Ureter (tissue), 1 donor: ENCODE measurements at regions not wholly inside any gene's neighbourhood (a gene's known extent, or its start where the extent isn't known, plus 50 kb on each side); places are given as distances from the start of the nearest gene placed in this dataset.

Source experiments
- DNase-seq: peaks from one replicate; pipeline ENCODE4 v3.0.0-alpha.2; 2020; ENCODE audit warnings: low spot score
- donor health status: DM: yes; HTN: yes; CAD: no.

DNA sequence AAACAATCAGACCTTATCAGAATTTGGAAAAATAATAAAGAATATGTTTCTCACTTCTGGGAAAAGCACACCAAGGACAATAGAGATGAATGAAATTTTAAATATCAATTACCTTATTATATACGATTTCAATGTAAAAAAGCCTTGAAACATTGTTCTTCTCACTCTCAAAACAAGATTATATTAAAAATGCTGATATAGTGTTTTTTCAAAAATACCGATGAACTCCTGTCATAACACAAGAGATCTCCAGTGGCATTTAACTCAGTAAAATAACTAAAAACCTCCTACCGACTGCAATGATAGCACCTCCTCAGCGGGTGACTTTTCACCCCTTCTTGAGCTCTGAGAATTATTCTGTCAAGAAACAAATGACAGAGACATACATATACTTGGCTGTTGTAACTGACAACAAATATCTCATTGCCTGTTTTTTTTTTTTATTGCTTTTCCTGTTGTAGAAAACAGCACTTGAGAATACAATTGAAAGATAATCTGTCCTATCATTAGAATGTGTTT, 1237.3 kb downstream of the C4orf33 start:
- DNase-seq: no peak

DNA sequence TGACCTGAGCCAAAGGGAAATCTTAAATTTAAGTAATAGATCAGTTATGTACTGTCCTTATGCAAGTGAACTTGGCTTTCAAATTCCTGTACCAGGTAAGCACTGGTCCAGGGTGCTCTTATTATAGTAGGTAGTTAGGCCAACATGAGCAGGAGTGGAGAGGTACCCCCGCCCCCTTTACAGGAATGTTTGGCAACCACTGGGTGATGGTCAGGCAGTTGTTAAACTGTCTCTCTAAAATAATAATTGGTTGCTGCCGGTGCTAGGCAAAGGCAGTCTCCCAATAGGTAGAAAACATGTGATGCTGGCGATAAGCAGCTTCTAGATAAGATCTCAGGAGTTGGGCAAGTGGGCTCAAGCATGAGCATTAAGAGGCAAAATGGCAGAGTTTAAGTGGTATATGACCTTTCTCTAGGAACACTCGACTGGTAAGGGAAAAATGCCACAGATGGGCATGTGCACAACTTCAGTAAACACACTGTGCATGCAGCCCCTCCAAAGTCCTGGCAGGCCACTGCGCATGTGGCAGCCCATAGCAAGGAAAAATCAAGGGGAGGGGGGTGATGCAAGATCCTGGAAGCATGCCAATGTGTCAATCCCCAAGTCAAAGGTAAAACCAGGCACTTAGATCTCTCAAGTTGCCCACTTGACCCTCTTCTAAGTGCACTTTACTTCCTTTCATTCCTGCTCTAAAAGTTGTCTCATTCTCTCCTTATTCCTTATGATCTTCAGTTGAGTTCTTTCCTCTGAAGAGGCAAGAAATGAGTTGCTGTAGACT, 1239.7 kb downstream of the C4orf33 start:
- DNase-seq: no peak

DNA sequence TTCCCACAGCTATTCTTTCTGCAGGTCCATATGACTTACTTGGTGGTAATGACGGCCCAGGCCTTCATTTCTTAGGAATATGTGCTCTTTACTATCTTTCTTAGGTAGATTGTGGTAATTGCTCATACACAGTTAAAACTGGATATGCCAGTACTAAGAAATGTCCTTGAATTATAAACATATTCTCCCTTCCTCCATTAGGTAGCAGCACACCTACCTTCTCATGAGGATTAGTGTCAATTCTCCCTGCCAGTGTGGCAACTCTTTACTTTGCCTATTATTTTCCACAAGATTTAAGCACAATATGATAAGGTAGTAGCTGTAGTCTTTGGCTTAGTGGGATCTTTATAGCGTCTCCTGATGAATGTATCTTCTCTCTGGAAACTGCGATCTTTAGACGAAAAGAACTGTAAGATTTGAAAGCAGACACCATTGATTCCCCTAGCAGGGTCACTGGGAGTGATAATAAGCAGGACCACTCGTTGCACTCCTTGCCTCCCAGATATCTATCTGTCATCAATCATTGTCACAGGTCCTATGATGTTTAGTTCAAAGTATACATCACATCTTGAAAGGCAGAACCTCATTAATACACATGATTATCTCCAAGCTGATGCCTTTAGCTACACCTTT, 1240.7 kb downstream of the C4orf33 start:
- no peak for DNase-seq

DNA sequence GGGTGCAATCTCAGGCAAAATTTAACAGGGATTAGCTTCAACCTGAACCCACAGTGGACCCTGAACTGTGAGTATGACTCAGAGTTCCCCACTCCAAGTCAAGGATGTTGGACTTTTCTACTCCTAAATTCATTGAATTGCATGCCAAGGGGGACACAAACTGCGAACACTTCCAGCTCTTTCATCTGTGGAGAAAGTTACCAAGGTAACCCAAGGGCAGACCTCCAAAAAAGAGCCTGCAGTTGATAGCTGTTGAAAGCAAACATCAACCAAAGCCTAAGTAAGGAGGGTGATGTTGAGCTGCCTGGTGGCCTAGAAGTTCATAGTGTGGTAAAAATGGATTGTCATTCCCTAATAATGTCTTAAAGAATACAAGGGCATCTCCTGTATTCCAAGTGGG, 1242.9 kb downstream of the C4orf33 start:
- no peak for DNase-seq

DNA sequence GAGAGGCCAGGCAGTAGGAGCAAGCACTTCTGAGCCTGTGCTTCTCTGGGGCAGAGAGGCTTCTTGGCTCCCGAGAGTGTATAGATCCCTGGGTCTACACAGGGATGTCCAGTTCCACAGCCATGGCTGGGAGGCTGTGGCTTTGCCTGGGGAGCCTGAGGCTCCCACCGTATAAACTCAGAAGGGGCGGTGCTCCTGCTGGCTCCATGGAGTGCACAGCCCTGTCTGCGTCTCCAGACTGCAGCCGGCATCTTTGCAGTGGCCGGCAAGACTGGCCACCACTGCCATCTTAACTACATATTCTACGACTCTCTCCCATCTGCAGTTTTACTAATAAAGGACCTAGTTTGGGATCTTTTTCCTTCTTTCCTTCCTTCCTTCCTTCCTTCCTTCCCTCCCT, 1253.8 kb downstream of the C4orf33 start:
- DNase-seq: no peak

DNA sequence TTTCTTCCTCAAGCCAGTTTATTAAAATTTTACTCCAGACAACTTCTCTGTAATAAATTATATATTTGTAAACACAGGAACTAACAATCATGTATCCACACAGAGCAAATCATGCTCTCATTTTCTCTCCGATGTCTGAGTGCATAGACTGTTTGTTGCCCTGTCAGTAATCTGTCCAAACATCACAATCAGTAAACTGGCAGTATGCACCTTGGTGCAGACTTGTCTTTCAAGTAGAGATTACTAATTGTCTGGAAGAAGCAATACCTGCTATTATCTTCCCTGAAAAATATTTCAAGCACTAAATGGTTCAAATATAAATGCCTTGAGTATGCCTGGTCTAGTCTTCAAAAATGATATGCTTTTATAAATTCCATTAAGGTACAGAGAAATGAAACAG, 1260.9 kb downstream of the C4orf33 start:
- no peak for DNase-seq

DNA sequence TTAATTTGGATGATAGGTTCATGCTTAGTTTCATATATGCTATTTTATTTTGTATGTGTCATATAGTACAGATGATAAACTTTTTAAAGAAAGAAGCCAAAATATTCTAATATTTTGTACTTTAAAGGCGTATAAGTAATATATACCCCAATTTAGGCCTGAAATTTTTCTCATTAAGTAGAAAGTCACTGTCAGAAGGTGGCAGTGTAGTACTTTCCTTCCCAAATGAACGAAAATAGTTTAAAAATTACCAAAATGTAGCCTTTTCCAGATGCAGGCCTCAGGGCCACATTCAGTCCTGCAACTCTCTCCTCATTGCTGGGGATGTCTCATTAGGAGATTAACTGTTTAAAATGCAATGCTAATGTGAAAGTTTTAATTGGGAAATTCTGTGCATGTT, 1263.6 kb downstream of the C4orf33 start:
- no peak for DNase-seq

DNA sequence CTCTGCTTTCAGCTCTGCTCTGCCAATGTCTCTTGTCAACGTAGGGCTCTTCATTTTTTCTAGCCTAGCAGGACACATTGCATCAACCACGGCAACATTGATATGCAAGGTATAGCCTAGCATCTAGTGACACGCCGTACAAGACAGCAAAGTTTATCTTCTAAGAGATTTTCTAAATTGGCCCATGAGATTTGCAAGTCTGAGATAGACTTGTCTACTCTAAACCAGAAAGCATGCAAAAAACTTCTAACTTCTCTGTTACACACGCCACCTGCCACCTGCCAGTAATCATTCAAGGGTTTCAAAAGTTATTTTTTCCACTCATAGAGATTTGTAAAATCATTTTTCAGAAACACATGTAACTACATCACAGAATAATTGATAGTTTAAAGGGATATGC, 1265.7 kb downstream of the C4orf33 start:
- no peak for DNase-seq

DNA sequence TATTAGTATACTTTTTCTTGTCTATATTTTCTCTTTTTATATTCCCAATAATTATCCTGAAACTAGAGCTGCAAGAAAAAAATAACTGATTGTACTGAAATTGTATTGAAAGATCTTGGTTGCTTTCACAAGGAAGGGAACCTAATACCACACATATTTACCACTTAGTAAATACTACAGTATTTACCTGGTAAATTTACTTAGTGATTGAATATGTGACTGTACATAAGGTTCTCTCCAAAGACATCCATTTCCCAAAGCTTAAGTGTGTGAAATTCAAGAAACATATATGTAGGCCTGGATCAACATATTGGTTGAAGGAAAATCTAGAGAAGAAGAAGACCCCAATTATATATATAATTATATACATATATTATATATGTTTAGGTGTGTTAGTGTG, 1272.7 kb downstream of the C4orf33 start:
- no peak for DNase-seq

DNA sequence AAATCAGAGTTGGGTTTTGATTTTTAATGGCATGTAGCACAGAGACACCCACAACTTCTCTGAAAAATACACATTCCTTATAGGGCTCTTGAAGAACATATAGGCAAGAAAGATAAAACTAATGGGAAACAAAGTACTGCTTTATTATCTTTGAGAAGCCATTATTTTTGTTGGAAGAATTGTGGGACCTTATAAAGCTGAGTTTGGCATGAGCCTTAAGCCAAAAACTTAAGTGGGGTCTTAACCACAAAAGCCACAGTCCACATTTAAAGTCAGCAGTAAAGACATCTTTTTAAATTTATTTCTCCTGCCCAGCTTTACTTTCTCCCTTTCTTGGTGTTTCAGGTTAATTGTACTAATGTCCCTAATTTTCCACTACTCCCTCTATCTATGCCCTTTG, 1297.3 kb downstream of the C4orf33 start:
- no peak for DNase-seq

DNA sequence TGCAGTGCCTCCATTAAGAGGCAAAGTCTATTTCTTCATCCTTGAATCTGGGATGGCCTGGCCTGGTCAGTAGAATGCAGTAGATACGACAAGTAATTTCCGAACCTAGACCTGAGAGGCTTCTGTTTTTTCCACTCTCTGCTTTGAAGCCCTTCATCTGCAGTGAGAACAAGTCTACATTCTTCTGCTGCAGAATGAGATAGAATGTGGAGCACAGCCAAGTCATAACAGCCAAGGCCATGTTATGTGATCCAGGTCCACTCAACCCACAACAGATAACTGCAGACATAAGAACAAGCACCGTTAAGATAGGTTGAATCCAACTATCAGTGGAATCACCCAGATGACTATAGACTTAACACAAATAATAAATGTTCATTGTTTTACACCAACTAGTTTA, 1297.7 kb downstream of the C4orf33 start:
- no peak for DNase-seq

DNA sequence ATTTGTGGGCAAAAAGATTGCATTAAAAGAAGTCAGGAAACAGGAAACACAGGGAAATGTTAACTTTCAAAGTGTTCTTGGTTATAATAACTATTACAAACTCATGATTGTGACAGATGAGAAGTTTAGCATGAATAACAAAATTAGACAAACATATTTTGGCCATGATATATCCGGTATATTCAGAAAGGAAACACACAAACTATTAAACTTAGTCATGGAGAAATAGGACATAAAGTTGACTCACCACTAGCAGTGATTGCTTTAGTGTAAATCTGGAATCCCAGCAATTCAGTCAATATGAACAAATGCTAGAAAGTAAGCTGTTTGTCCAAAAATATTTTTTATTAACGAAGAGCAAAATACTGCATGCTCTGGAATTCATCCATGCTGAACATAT, 1299.9 kb downstream of the C4orf33 start:
- no peak for DNase-seq

DNA sequence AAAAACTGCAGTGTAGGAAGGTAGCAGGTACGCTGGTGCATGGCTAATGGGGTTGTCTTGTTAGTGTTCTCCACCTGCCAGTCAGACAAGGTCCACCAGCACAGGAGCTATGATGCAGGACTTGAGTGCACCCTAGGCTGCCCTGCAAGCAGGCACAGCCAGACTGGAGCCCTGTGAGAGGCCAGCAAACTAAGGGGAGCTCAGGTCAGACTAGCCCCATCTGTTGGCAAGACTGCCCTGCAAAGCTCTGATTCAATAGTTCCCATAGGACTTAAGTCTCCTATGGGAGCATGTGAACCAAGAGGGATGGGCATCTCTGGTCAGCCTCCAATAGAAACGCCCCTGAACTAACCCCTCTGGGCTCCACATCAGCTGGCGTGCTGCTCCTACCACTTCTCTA, 1307.3 kb downstream of the C4orf33 start:
- DNase-seq: no peak

DNA sequence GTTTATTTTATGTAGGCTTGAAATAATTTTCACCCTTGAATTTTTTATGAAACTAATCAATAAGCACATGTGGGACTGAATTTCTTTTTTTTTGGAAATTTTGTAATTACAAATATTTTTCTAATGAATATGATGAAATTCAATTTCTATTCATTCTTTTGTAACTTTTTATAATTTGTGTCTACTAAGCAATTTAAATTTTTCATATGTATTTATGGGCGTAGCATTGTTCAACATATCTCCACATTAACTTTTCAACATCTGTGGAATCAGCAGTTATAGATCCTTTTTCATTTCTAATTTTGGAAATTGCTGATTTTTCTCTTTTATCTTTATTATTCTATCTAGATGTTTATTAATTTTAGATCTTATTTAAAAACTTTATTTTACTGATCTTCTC, 1320.3 kb downstream of the C4orf33 start:
- no peak for DNase-seq

DNA sequence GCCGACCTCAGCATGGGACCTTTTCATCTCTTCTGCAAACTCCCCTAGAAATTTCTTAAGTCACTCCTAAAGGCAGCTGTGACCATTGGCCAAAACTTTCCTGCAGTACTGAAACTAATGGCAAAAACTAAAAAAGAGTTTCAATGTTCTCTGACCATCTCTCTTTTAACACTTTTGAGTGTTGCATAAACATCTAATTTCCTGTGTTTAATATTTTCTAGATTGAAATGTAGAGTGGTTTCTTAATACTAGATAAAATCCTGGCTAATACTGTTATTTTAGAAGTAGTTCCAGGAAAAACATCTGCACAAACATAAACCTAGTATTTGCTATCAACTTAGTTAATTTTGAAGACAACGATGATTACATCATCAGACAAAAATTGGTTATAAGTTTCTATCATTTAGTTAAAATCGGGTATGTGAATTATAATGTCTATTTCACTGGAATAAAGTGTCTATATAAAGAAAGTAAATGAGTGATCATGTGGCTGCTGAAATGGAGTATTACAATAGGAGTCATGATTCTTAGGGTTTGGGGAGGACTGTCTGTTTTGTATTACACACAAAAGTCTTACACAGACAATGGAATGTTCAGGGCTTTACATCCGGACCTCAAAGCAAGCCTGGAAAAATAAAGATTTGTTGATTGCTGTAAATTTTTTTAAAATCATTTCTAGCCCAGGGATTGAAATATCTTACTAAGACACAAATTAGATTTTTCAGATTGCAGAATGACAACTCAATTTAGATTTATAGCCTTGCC, 1323.4 kb downstream of the C4orf33 start:
- DNase-seq: no peak

DNA sequence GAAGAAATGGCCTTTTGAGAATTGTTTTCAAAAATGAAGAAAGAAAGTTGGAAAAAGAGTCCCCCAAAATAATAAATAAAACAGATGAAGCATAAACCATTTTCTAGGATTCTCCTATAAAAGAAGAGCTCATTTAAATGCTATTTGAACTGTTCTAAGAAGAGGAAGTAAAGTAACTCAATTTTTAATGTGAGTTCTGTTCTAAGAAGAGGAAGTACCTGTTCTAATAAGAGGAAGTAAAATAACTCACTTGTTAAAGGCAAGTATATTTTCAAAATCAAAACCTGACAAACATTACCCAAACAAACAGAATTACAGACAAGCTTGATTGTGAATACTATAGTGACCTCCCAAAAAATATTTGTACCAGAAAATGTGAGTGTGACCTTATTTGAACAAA, 1326.3 kb downstream of the C4orf33 start:
- no peak for DNase-seq

DNA sequence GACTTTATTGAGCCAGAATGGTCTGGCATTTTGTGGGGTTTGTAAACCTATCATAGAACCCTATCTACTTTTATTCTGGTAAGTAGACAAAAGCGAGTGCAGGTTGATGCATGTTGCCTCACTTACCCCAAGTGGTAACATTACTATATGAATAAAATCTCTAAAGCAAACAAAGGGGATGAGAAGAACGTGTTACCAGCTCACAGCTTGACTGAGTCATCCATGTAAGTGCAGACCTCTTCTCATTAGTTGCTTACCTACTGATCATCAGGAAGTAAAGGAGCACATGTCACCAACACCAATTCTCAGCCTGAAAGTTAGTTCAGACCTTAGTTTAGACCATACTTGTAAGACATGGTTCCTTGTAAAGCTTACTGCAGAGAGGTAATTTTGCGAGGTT, 1328.3 kb downstream of the C4orf33 start:
- DNase-seq: no peak

DNA sequence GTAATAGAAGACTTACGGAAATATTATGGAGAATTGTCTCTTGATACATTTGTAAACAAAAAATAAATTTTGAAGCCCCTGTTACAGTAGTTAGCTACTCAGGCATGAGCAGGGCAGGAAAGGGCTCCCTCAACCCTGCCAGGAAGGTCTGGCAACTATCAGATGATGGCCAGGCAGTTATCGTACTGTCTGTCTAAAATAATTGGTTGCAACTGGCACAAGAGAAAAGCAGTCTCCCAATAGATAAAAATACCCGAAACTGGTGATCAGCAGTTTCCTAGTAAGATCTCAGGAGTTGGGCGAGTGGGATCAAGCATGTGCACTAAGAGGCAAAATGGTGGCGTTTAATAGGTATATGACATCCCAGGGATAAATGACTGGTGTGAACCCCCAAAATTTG, 1336.3 kb downstream of the C4orf33 start:
- DNase-seq: no peak

DNA sequence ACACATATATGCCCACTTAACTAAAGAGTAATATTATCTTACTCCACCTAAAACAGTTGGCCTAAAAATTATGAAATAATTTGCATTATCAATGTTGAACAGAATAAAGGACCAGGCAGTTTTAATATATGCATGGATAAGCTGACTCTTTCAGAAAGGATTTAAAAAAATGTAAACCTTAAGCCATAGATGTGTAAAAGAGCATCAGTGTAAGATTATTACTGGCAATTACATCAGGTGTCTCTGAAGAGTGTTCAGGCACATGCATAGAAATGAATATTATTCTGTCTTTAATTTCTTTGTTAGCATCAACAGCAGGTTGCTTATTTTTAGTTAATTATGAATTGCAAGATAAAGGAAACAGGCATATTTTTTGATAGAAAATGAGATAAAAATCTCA, 1353.8 kb downstream of the C4orf33 start:
- no peak for DNase-seq

DNA sequence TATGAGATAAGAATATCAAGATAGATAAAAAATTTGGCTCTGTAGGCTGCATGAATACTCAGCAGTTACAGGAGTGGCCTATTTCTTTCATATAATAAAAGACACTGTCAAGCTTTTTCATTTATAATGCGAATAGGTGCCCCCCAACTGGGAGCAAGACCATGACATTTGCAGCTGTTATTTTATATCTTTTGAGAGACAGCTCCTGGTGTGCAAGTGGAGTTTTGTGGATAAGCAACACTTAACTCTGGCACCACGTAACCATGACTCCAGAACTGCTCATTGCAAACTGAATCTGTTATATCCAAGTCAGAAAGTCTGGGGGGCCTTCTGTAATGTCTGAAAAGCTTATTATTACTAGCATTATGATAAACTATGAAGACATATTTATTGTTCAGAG, 1372.4 kb downstream of the C4orf33 start:
- DNase-seq: no peak

DNA sequence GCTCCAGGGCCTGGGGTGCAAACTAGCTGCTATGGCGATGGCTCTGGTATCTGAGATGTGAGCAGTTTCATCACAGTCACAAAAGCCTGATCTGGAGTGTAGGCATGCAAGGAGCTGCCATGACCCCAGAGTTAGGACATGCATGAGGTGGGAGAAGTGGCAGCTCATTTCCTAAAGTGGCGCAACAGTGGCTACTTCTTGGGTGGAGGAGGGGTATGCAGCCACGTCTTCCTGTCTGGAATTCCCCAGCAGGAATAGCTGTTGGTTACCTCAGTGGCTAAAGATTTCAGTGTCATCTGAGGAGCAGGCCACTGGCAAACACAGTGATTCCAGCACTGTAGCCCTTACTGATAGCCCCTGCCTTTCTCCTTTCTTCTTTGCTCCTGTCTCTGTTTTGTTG, 1382.5 kb downstream of the C4orf33 start:
- no peak for DNase-seq

DNA sequence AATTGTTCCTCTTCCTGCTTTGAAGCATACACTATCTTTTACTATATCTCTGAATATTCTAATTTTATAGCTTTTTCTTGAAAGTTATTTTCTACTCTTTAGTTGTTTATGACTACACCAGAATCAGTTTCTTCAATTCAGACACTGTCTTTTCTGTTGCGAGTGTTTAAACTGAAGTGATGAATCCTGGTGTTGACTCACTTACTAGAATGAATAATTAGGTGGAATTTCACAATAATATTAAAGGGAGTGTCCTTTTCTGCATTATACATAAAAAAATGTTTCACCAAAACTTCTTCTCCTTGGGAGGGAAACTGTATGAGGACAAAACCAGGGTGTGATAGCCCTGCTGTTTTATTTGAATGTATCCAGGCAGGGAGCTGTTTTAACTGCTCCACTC, 1383.1 kb downstream of the C4orf33 start:
- no peak for DNase-seq

DNA sequence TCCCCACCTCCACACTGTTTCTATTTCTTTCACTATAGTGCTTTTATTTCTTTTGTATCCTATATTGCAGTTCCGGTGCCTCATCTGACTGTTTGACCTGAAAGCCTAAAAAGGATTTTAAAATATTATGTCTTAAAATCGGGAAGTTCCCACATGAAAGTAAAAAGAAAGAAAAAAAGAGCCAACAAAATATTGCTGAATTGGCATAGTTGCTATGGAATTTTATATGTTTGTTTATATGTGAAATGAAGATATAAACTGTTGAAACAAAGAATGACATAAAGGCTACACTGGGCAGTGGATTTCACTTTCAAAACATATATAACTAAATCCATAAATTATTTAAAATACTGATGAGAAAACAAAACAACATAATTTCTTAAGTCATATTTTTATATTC, 1383.7 kb downstream of the C4orf33 start:
- no peak for DNase-seq
